ENCODE measurements at regions not wholly inside any gene's neighbourhood (a gene's known extent, or its start where the extent isn't known, plus 50 kb on each side); places are given as distances from the start of the nearest gene placed in this dataset.

DNA sequence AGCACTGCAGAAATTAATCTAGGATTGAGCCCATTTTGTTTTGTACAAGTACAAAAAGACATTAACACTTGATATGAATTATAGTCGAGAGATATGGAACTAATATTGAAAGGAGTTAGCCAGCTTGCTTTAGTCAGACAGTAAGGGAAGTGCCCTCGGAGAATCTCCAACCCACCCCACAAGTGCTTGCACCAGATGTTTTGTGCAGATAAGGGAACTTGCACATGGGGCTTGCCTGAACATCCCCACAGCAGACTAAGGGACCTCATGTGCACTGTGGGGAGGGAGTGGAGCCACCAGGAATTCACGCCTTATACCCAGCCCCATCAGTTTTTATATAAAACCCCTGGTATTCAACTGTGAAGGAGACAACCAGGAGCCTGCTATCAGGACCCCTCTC, 122.3 kb downstream of the EFHB start:
- TF ChIP-seq, protein P1, sequence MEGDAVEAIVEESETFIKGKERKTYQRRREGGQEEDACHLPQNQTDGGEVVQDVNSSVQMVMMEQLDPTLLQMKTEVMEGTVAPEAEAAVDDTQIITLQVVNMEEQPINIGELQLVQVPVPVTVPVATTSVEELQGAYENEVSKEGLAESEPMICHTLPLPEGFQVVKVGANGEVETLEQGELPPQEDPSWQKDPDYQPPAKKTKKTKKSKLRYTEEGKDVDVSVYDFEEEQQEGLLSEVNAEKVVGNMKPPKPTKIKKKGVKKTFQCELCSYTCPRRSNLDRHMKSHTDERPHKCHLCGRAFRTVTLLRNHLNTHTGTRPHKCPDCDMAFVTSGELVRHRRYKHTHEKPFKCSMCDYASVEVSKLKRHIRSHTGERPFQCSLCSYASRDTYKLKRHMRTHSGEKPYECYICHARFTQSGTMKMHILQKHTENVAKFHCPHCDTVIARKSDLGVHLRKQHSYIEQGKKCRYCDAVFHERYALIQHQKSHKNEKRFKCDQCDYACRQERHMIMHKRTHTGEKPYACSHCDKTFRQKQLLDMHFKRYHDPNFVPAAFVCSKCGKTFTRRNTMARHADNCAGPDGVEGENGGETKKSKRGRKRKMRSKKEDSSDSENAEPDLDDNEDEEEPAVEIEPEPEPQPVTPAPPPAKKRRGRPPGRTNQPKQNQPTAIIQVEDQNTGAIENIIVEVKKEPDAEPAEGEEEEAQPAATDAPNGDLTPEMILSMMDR (IDR thresholded peaks at IDR 0.05), result no peak
- no peak for TF ChIP-seq POLR2A (IDR thresholded peaks at IDR 0.05)
